Stimulated activated naive B cell treated with anti-CD40 and anti-IgM and Interleukin-4, amounts not matched to agents 10 μg/mL and 1 μg/mL and 100 μg/mL, for 72 hours (primary cell): ENCODE measurements at regions not wholly inside any gene's neighbourhood (a gene's known extent, or its start where the extent isn't known, plus 50 kb on each side); places are given as distances from the start of the nearest gene placed in this dataset.
A peak's percentile ranks its signal among the peaks of the same experiment; 100 is the strongest.

ENCODE experiments used
- ATAC-seq, 2 donors: fragments of 150-1000 bp; cut with Tn5 transposase; replicated peaks; 2 replicates each; pipeline ENCODE4 v1.10.0; 2021; ENCODE audit warnings: moderate library complexity in 1 of 2
- DNase-seq: peaks from one replicate; pipeline ENCODE4 v3.0.0; 2021
- H3K27ac Mint-ChIP-seq: one replicate; pipeline ENCODE4 v1.8.0; 2022; ENCODE audit warnings: mild to moderate bottlenecking, mixed read lengths
- H3K27me3 Mint-ChIP-seq, 2 donors: one replicate each; pipeline ENCODE4 v1.8.0; 2022; ENCODE audit warnings: mixed read lengths in 2 of 2
- H3K36me3 Mint-ChIP-seq, 2 donors: one replicate each; pipeline ENCODE4 v1.8.0; 2022; ENCODE audit warnings: mixed read lengths in 2 of 2, mild to moderate bottlenecking in 1 of 2
- H3K4me1 Mint-ChIP-seq, 2 donors: one replicate each; pipeline ENCODE4 v1.8.0; 2022; ENCODE audit warnings: mixed read lengths in 2 of 2, mild to moderate bottlenecking in 1 of 2
- H3K4me3 Mint-ChIP-seq, 2 donors: one replicate each; pipeline ENCODE4 v1.8.0; 2022; ENCODE audit warnings: mild to moderate bottlenecking in 2 of 2, mixed read lengths in 2 of 2, moderate library complexity in 1 of 2
- H3K9me3 Mint-ChIP-seq, 2 donors: one replicate each; pipeline ENCODE4 v1.8.0; 2022; ENCODE audit warnings: mixed read lengths in 2 of 2, mild to moderate bottlenecking in 1 of 2

- no peak for DNase-seq
- Mint-ChIP-seq H3K36me3 (no peaks in the 10 kb centered on the region), H3K9me3 (peaks cover 0 to 2% of the 10 kb centered on the region in 2 donors), H3K27me3 (peaks cover 0 to 11% of the 10 kb centered on the region in 2 donors), H3K4me3 (no peak overlapping the region), H3K27ac (no peak overlapping the region), H3K4me1 (peaks cover 9 to 13% of the 10 kb centered on the region in 2 donors)
- ATAC-seq, result no peak
Measured at GRCh38 chr2:65504814-65505697, 72.7 kb upstream of the SPRED2 start.

DNA sequence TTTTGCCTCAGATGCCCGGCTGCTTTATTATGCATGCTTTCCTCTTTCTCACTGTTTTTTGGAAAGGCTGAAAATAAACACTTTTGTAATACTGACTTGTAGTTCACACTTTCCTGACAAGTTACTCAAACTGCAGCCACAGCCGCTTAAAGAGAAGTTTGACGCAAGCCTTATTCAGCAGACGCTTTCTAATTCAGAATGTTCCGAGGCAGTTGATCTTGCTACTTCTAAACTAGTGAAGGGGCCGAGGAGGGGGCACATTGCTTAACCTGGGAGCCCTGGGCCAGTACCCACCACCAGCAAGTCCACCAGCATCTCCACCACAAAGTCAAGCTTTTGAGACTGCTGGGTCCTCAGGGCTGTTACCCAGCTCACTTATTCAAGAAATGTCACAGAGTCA is 71.8 kb upstream of the SPRED2 start:
- no peaks in the 10 kb centered on the region for H3K36me3 Mint-ChIP-seq

DNA sequence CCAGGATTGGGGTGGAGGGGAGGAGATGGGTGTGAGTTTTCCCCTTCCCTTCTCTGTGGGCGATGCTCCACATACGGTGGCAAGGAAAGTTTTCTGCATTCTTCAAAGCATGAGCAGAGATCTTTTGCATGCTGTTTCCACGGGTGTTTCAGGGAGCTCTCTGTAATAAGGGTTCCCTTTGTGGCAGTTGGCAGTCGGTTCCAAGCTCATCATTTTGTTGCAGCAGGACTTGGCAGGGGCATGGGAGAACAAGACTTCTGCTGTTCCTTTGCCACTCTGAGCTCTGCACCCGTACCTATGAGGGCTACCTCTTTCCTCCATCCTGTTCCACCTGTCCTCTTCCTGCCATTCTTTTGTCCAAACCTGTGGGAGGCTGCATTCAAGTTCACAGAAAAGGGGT is 71.3 kb upstream of the SPRED2 start:
- H3K4me1 Mint-ChIP-seq, result peaks cover 15 to 21% of the 10 kb centered on the region in 2 donors
- peaks cover 2 to 12% of the 10 kb centered on the region in 2 donors for H3K27me3 Mint-ChIP-seq
- H3K36me3 Mint-ChIP-seq, result no peaks in the 10 kb centered on the region
- no peak for DNase-seq
- no peak for ATAC-seq
- peaks cover 0 to 2% of the 10 kb centered on the region in 2 donors for H3K9me3 Mint-ChIP-seq
- H3K27ac Mint-ChIP-seq, result peak overlapping the region; percentile 48
- H3K4me3 Mint-ChIP-seq, result no peak overlapping the region

More for the DNA sequence above, 71.8 kb upstream of the SPRED2 start:
- ATAC-seq (no peak), DNase-seq (no peak)
- peaks cover 0 to 2% of the 10 kb centered on the region in 2 donors for H3K9me3 Mint-ChIP-seq
- peaks cover 0 to 11% of the 10 kb centered on the region in 2 donors for H3K27me3 Mint-ChIP-seq
- peaks cover 11 to 16% of the 10 kb centered on the region in 2 donors for H3K4me1 Mint-ChIP-seq
- no peak overlapping the region for H3K4me3 Mint-ChIP-seq
- no peak overlapping the region for H3K27ac Mint-ChIP-seq

DNA sequence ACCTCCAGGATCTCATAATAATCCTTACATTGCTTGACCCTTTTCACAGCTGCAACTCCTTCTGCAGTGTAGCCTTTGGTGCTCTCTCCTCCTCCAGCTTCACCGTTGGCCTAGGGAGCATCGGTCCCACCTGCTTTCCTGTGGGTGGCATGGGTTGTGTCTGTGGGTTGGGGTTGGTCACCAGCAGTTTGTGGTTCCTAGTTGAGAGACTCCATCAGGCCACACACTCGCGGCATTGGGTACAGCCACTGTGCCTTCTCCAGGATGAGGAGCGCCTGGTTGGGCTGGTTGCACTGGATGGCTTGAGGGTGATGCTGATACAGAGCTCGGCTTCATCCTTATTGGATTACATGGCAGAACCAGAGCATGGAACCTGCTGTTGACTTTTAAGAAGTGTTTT is 69.4 kb upstream of the SPRED2 start:
- Mint-ChIP-seq H3K27ac (no peak overlapping the region), H3K27me3 (peaks cover 11 to 22% of the 10 kb centered on the region in 2 donors), H3K36me3 (no peaks in the 10 kb centered on the region), H3K4me3 (no peak overlapping the region), H3K9me3 (no peaks in the 10 kb centered on the region), H3K4me1 (peaks cover 17 to 22% of the 10 kb centered on the region in 2 donors)
- DNase-seq (no peak), ATAC-seq (no peak)

- ATAC-seq (peak; percentile 78 to 91), DNase-seq (peak; percentile 29)
- Mint-ChIP-seq H3K27ac (peak overlapping the region; percentile 37), H3K27me3 (peaks cover 11 to 22% of the 10 kb centered on the region in 2 donors), H3K9me3 (no peaks in the 10 kb centered on the region), H3K4me3 (no peak overlapping the region), H3K4me1 (peaks cover 17 to 22% of the 10 kb centered on the region in 2 donors), H3K36me3 (no peaks in the 10 kb centered on the region)
Measured at GRCh38 chr2:65501074-65501473, 68.7 kb upstream of the SPRED2 start.

- peaks cover 17 to 22% of the 10 kb centered on the region in 2 donors for H3K4me1 Mint-ChIP-seq
- ATAC-seq, result peak; percentile 26 to 49
- H3K9me3 Mint-ChIP-seq, result no peaks in the 10 kb centered on the region
Measured at GRCh38 chr2:65500310-65501040, 68.1 kb upstream of the SPRED2 start.

GRCh38 chr2:65499216-65499615 is 66.8 kb upstream of the SPRED2 start:
- no peak overlapping the region for H3K4me3 Mint-ChIP-seq
- H3K27ac Mint-ChIP-seq, result no peak overlapping the region
- peak; percentile 41 to 59 for ATAC-seq
- no peaks in the 10 kb centered on the region for H3K36me3 Mint-ChIP-seq
- H3K27me3 Mint-ChIP-seq, result peaks cover 11% of the 10 kb centered on the region in 2 donors
- H3K9me3 Mint-ChIP-seq, result no peaks in the 10 kb centered on the region
- peaks cover 17 to 22% of the 10 kb centered on the region in 2 donors for H3K4me1 Mint-ChIP-seq
- DNase-seq, result no peak

More at GRCh38 chr2:65500310-65501040, 68.1 kb upstream of the SPRED2 start:
- Mint-ChIP-seq H3K27me3 (peaks cover 11 to 22% of the 10 kb centered on the region in 2 donors), H3K4me3 (no peak overlapping the region), H3K36me3 (no peaks in the 10 kb centered on the region), H3K27ac (peak overlapping the region; percentile 37)
- no peak for DNase-seq

- ATAC-seq (no peak), DNase-seq (no peak)
- Mint-ChIP-seq H3K4me1 (peaks cover 17 to 22% of the 10 kb centered on the region in 2 donors), H3K4me3 (no peak overlapping the region), H3K36me3 (no peaks in the 10 kb centered on the region), H3K27me3 (peaks cover 11% of the 10 kb centered on the region in 2 donors), H3K27ac (no peak overlapping the region), H3K9me3 (no peaks in the 10 kb centered on the region)
Measured at GRCh38 chr2:65498396-65498795, 66.0 kb upstream of the SPRED2 start.

DNA sequence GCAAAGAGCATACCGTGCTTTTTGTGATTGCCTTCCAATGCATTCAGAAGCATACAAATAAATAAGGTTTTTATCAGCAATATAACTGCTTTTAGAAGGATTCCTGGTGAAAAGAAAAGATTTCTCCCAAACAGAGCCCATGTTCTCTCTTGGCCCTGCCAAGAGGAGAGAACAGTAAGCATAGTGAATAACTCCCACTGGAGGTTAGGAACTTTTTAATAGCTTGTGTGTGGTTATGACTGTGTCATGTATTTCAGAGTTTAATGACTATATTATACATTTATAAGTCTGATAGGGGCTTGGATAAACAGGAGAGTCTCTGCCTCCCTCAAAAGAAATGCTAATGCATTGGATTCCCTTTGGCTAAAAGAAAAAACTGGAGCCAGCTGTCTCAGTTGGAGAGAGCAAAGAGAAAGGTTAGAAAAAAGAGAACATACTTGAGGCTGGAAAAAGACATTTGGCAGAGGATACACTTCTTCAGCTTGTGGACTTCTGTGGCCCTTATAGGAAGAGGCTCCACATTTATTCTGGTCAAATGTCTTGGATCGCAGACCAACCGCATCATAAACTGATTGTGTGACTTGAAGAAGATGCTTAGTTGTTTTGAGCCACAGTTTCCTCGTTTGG is 63.0 kb upstream of the SPRED2 start:
- H3K4me3 Mint-ChIP-seq, result no peak overlapping the region
- no peaks in the 10 kb centered on the region for H3K36me3 Mint-ChIP-seq
- H3K27ac Mint-ChIP-seq, result no peak overlapping the region
- H3K9me3 Mint-ChIP-seq, result no peaks in the 10 kb centered on the region
- peaks cover 11% of the 10 kb centered on the region in 2 donors for H3K27me3 Mint-ChIP-seq
- ATAC-seq (no peak), DNase-seq (no peak)
- H3K4me1 Mint-ChIP-seq, result peaks cover 7 to 8% of the 10 kb centered on the region in 2 donors

DNA sequence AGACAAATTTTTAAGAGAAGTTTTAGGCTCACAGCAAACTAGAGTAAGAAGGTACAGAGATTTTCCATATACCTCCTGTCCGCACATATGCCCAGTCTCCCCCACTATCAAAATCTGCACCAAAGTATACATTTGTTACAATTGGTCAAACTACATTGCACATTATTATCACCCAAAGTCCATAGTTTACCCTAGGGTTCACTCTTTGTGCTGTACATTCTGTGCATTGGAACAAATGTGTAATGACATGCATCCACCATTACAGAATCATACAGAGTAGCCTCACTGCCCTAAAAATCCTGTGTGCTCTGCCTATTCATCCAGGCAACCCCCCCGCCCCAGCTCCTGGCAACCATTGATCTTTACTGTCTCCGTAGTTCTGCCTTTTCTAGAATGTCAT is 61.7 kb upstream of the SPRED2 start:
- peaks cover 0 to 3% of the 10 kb centered on the region in 2 donors for H3K36me3 Mint-ChIP-seq
- no peak overlapping the region for H3K27ac Mint-ChIP-seq
- no peaks in the 10 kb centered on the region for H3K9me3 Mint-ChIP-seq
- peaks cover 4% of the 10 kb centered on the region in 2 donors for H3K4me1 Mint-ChIP-seq
- no peak for DNase-seq
- ATAC-seq, result no peak
- peaks cover 18% of the 10 kb centered on the region in 2 donors for H3K27me3 Mint-ChIP-seq
- no peak overlapping the region for H3K4me3 Mint-ChIP-seq

DNA sequence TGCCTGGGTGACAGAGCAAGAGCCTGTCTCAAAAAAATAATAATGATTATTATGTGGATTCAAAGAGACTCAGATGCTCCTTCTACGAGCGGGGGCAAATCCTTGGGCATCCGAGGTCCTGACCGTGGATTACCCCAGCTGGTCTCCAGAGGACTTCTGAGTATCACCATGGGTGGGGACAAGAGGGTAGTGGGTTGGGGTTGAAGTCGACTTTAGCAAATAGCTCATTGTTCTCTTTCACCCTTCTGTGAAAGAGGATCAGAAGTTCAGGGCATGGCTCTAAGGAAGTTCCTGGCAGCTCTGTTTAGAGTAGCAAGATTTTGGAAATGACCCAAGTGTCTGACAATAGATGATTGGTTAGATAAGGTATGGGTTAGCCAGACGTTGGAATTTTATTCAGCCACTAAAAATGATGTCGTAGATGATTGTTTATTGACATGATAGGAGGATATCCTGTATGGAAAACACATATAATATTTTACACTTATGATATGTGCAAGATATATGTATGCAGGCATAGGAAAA is 59.0 kb upstream of the SPRED2 start:
- DNase-seq (no peak), ATAC-seq (no peak)
- Mint-ChIP-seq H3K36me3 (peaks cover 3 to 9% of the 10 kb centered on the region in 2 donors), H3K4me1 (no peaks in the 10 kb centered on the region), H3K9me3 (peaks cover 10 to 12% of the 10 kb centered on the region in 2 donors), H3K4me3 (no peak overlapping the region), H3K27ac (no peak overlapping the region), H3K27me3 (peaks cover 19 to 28% of the 10 kb centered on the region in 2 donors)

DNA sequence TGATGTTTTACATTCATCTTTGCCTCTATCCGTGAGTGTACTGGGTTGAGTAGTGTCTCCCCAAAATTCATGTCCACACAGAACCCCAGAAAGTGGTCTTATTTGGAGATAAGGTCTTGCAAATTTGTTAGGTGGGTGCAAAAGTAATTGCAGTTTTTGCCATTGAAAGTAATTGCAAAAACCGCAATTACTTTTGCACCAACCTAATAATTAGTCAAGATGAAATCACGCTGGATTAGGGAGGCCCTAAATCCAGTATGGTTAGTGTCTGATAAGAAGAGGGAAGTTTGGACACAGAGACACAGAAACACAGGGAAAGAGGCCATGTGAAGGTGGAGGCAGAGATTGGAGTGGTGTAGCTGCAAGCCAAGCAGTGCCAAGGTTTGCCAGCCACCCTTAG is 57.8 kb upstream of the SPRED2 start:
- H3K27me3 Mint-ChIP-seq, result peaks cover 19 to 28% of the 10 kb centered on the region in 2 donors
- peaks cover 10 to 13% of the 10 kb centered on the region in 2 donors for H3K9me3 Mint-ChIP-seq
- no peak for DNase-seq
- H3K36me3 Mint-ChIP-seq, result peaks cover 3 to 9% of the 10 kb centered on the region in 2 donors
- no peak for ATAC-seq
- H3K27ac Mint-ChIP-seq, result no peak overlapping the region
- no peak overlapping the region for H3K4me3 Mint-ChIP-seq
- no peaks in the 10 kb centered on the region for H3K4me1 Mint-ChIP-seq

DNA sequence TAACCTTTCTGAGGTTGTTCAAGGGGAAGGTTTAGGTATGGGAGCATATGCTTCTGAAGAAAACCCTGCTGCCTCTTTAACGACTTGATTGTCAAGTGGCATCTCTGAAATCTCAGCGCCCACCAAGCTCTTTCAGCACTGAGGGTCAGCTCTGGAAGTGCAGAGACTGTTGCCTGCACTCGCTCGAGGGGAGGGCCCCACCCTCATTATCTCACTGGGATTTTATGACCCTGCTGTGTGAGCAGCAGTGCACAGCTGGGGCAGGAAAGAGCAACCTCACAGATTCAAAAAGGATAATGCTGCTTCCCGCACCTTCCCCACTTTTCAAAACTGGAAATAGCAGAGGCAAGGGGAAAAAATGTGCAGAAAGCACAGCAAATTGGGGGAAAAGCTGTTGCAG is 56.9 kb upstream of the SPRED2 start:
- H3K4me3 Mint-ChIP-seq, result no peak overlapping the region
- no peaks in the 10 kb centered on the region for H3K4me1 Mint-ChIP-seq
- ATAC-seq, result no peak
- H3K9me3 Mint-ChIP-seq, result peaks cover 10 to 13% of the 10 kb centered on the region in 2 donors
- peaks cover 19 to 28% of the 10 kb centered on the region in 2 donors for H3K27me3 Mint-ChIP-seq
- no peak overlapping the region for H3K27ac Mint-ChIP-seq
- peaks cover 3 to 9% of the 10 kb centered on the region in 2 donors for H3K36me3 Mint-ChIP-seq
- no peak for DNase-seq

DNA sequence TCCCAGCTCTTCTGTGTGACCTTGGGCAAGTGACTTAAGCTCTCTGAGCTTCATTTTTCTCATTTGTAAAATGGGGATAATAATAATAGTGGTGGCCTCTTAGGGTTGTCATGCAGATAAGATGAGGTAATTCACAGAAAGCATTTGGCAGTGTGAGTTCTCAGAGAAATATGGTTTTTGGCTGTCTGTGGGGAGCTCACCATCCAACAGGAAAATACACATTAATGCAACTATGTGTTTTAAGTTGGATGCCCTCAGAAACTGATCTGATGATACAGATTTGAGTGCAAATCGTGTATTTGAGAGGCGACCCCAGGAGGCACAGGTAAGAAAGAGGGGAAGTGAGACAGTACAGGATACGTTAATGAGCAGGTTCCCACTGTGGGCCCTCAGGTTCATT is 56.1 kb upstream of the SPRED2 start:
- peaks cover 24 to 35% of the 10 kb centered on the region in 2 donors for H3K27me3 Mint-ChIP-seq
- no peaks in the 10 kb centered on the region for H3K4me1 Mint-ChIP-seq
- no peak overlapping the region for H3K27ac Mint-ChIP-seq
- DNase-seq, result no peak
- peaks cover 3 to 9% of the 10 kb centered on the region in 2 donors for H3K36me3 Mint-ChIP-seq
- ATAC-seq, result no peak
- no peak overlapping the region for H3K4me3 Mint-ChIP-seq
- peaks cover 10 to 13% of the 10 kb centered on the region in 2 donors for H3K9me3 Mint-ChIP-seq
